Activated naive CD8-positive, alpha-beta T cell treated with anti-CD3 and anti-CD28 coated beads for 36 hours (primary cell): ENCODE measurements at regions not wholly inside any gene's neighbourhood (a gene's known extent, or its start where the extent isn't known, plus 50 kb on each side); places are given as distances from the start of the nearest gene placed in this dataset.

ENCODE experiments used
- DNase-seq: peaks from one replicate; pipeline ENCODE4 v3.0.0; 2021
- H3K27ac Mint-ChIP-seq: one replicate; pipeline ENCODE4 v1.8.0; 2022; ENCODE audit warnings: mild to moderate bottlenecking, moderate library complexity, mixed read lengths
- H3K27me3 Mint-ChIP-seq: one replicate; pipeline ENCODE4 v1.8.0; 2022; ENCODE audit warnings: mild to moderate bottlenecking, mixed read lengths
- H3K36me3 Mint-ChIP-seq: one replicate; pipeline ENCODE4 v1.8.0; 2021; ENCODE audit warnings: mild to moderate bottlenecking, mixed read lengths
- H3K4me1 Mint-ChIP-seq: one replicate; pipeline ENCODE4 v1.8.0; 2021; ENCODE audit warnings: mixed read lengths
- H3K4me3 Mint-ChIP-seq: one replicate; pipeline ENCODE4 v1.8.0; 2022; ENCODE audit warnings: mild to moderate bottlenecking, moderate library complexity, mixed read lengths
- H3K9me3 Mint-ChIP-seq: one replicate; pipeline ENCODE4 v1.8.0; 2022; ENCODE audit warnings: mixed read lengths

GRCh38 chr7:113247198-113247597 is 128.8 kb upstream of the SMIM30 start:
- Mint-ChIP-seq H3K4me1 (no peaks in the 10 kb centered on the region), H3K9me3 (peaks cover 8% of the 10 kb centered on the region)

GRCh38 chr7:113246738-113247137 is 128.4 kb upstream of the SMIM30 start:
- H3K27ac Mint-ChIP-seq = no peak overlapping the region
- DNase-seq = no peak
- no peak overlapping the region for H3K4me3 Mint-ChIP-seq
- no peaks in the 10 kb centered on the region for H3K27me3 Mint-ChIP-seq
- H3K36me3 Mint-ChIP-seq = no peaks in the 10 kb centered on the region
- H3K9me3 Mint-ChIP-seq = peaks cover 7% of the 10 kb centered on the region
- no peaks in the 10 kb centered on the region for H3K4me1 Mint-ChIP-seq

More at GRCh38 chr7:113247198-113247597, 128.8 kb upstream of the SMIM30 start:
- H3K36me3 Mint-ChIP-seq = no peaks in the 10 kb centered on the region
- no peak overlapping the region for H3K27ac Mint-ChIP-seq
- no peaks in the 10 kb centered on the region for H3K27me3 Mint-ChIP-seq
- H3K4me3 Mint-ChIP-seq = no peak overlapping the region
- no peak for DNase-seq

GRCh38 chr7:113232885-113233284 is 114.5 kb upstream of the SMIM30 start:
- no peak for DNase-seq
- peaks cover 6% of the 10 kb centered on the region for H3K27me3 Mint-ChIP-seq
- H3K4me3 Mint-ChIP-seq = no peak overlapping the region
- peaks cover 2% of the 10 kb centered on the region for H3K9me3 Mint-ChIP-seq
- no peak overlapping the region for H3K27ac Mint-ChIP-seq
- no peaks in the 10 kb centered on the region for H3K4me1 Mint-ChIP-seq
- H3K36me3 Mint-ChIP-seq = no peaks in the 10 kb centered on the region

- no peak overlapping the region for H3K27ac Mint-ChIP-seq
- H3K4me1 Mint-ChIP-seq = no peaks in the 10 kb centered on the region
- H3K9me3 Mint-ChIP-seq = peaks cover 10% of the 10 kb centered on the region
- H3K4me3 Mint-ChIP-seq = no peak overlapping the region
- H3K27me3 Mint-ChIP-seq = peaks cover 6% of the 10 kb centered on the region
- DNase-seq = no peak
- H3K36me3 Mint-ChIP-seq = no peaks in the 10 kb centered on the region
Measured at GRCh38 chr7:113230691-113231090, 112.3 kb upstream of the SMIM30 start.

- H3K27me3 Mint-ChIP-seq = no peaks in the 10 kb centered on the region
- H3K36me3 Mint-ChIP-seq = no peaks in the 10 kb centered on the region
- H3K4me3 Mint-ChIP-seq = no peak overlapping the region
- no peak for DNase-seq
- H3K27ac Mint-ChIP-seq = no peak overlapping the region
- no peaks in the 10 kb centered on the region for H3K4me1 Mint-ChIP-seq
- peaks cover 2% of the 10 kb centered on the region for H3K9me3 Mint-ChIP-seq
Measured at GRCh38 chr7:113217314-113217713, 99.0 kb upstream of the SMIM30 start.

GRCh38 chr7:113216038-113216437 is 97.7 kb upstream of the SMIM30 start:
- Mint-ChIP-seq H3K36me3 (no peaks in the 10 kb centered on the region), H3K4me1 (no peaks in the 10 kb centered on the region), H3K4me3 (no peak overlapping the region), H3K27ac (no peak overlapping the region), H3K9me3 (peaks cover 2% of the 10 kb centered on the region), H3K27me3 (no peaks in the 10 kb centered on the region)
- no peak for DNase-seq

- Mint-ChIP-seq H3K27ac (no peak overlapping the region), H3K9me3 (no peaks in the 10 kb centered on the region), H3K36me3 (no peaks in the 10 kb centered on the region), H3K4me3 (no peak overlapping the region), H3K4me1 (no peaks in the 10 kb centered on the region), H3K27me3 (no peaks in the 10 kb centered on the region)
- no peak for DNase-seq
Measured at GRCh38 chr7:113209449-113210203, 91.3 kb upstream of the SMIM30 start.

GRCh38 chr7:113207931-113208330 is 89.6 kb upstream of the SMIM30 start:
- Mint-ChIP-seq H3K27ac (no peak overlapping the region), H3K36me3 (no peaks in the 10 kb centered on the region), H3K4me1 (no peaks in the 10 kb centered on the region), H3K4me3 (no peak overlapping the region), H3K27me3 (no peaks in the 10 kb centered on the region), H3K9me3 (no peaks in the 10 kb centered on the region)
- DNase-seq = no peak

GRCh38 chr7:113207441-113207840 is 89.1 kb upstream of the SMIM30 start:
- no peak overlapping the region for H3K27ac Mint-ChIP-seq
- H3K9me3 Mint-ChIP-seq = no peaks in the 10 kb centered on the region
- H3K4me3 Mint-ChIP-seq = no peak overlapping the region
- H3K36me3 Mint-ChIP-seq = no peaks in the 10 kb centered on the region
- DNase-seq = no peak
- no peaks in the 10 kb centered on the region for H3K27me3 Mint-ChIP-seq
- H3K4me1 Mint-ChIP-seq = no peaks in the 10 kb centered on the region

- Mint-ChIP-seq H3K36me3 (no peaks in the 10 kb centered on the region), H3K4me3 (no peak overlapping the region), H3K27ac (no peak overlapping the region), H3K4me1 (no peaks in the 10 kb centered on the region), H3K27me3 (no peaks in the 10 kb centered on the region), H3K9me3 (no peaks in the 10 kb centered on the region)
- no peak for DNase-seq
Measured at GRCh38 chr7:113204415-113204814, 86.1 kb upstream of the SMIM30 start.

GRCh38 chr7:113202284-113202683 is 83.9 kb upstream of the SMIM30 start:
- Mint-ChIP-seq H3K27me3 (no peaks in the 10 kb centered on the region), H3K9me3 (no peaks in the 10 kb centered on the region), H3K4me1 (no peaks in the 10 kb centered on the region), H3K27ac (no peak overlapping the region), H3K4me3 (no peak overlapping the region), H3K36me3 (no peaks in the 10 kb centered on the region)
- no peak for DNase-seq

- H3K27ac Mint-ChIP-seq = no peak overlapping the region
- no peaks in the 10 kb centered on the region for H3K4me1 Mint-ChIP-seq
- H3K27me3 Mint-ChIP-seq = no peaks in the 10 kb centered on the region
- no peak overlapping the region for H3K4me3 Mint-ChIP-seq
- DNase-seq = no peak
- no peaks in the 10 kb centered on the region for H3K36me3 Mint-ChIP-seq
- no peaks in the 10 kb centered on the region for H3K9me3 Mint-ChIP-seq
Measured at GRCh38 chr7:113200281-113200680, 81.9 kb upstream of the SMIM30 start.

GRCh38 chr7:113199841-113200240 is 81.5 kb upstream of the SMIM30 start:
- H3K9me3 Mint-ChIP-seq = no peaks in the 10 kb centered on the region
- no peak overlapping the region for H3K27ac Mint-ChIP-seq
- H3K36me3 Mint-ChIP-seq = no peaks in the 10 kb centered on the region
- DNase-seq = no peak
- no peaks in the 10 kb centered on the region for H3K4me1 Mint-ChIP-seq
- no peaks in the 10 kb centered on the region for H3K27me3 Mint-ChIP-seq
- no peak overlapping the region for H3K4me3 Mint-ChIP-seq

- Mint-ChIP-seq H3K9me3 (no peaks in the 10 kb centered on the region), H3K27me3 (no peaks in the 10 kb centered on the region), H3K27ac (no peak overlapping the region), H3K4me3 (no peak overlapping the region), H3K36me3 (no peaks in the 10 kb centered on the region), H3K4me1 (no peaks in the 10 kb centered on the region)
- DNase-seq = no peak
Measured at GRCh38 chr7:113199136-113199535, 80.8 kb upstream of the SMIM30 start.

GRCh38 chr7:113198226-113198625 is 79.9 kb upstream of the SMIM30 start:
- Mint-ChIP-seq H3K36me3 (no peaks in the 10 kb centered on the region), H3K27me3 (no peaks in the 10 kb centered on the region), H3K4me3 (no peak overlapping the region), H3K4me1 (no peaks in the 10 kb centered on the region), H3K9me3 (no peaks in the 10 kb centered on the region), H3K27ac (no peak overlapping the region)
- no peak for DNase-seq

- Mint-ChIP-seq H3K27ac (no peak overlapping the region), H3K9me3 (no peaks in the 10 kb centered on the region), H3K27me3 (no peaks in the 10 kb centered on the region), H3K4me1 (no peaks in the 10 kb centered on the region), H3K36me3 (no peaks in the 10 kb centered on the region), H3K4me3 (no peak overlapping the region)
- no peak for DNase-seq
Measured at GRCh38 chr7:113197274-113197673, 78.9 kb upstream of the SMIM30 start.
